ENCODE measurements at regions not wholly inside any gene's neighbourhood (a gene's known extent, or its start where the extent isn't known, plus 50 kb on each side); places are given as distances from the start of the nearest gene placed in this dataset.

DNA sequence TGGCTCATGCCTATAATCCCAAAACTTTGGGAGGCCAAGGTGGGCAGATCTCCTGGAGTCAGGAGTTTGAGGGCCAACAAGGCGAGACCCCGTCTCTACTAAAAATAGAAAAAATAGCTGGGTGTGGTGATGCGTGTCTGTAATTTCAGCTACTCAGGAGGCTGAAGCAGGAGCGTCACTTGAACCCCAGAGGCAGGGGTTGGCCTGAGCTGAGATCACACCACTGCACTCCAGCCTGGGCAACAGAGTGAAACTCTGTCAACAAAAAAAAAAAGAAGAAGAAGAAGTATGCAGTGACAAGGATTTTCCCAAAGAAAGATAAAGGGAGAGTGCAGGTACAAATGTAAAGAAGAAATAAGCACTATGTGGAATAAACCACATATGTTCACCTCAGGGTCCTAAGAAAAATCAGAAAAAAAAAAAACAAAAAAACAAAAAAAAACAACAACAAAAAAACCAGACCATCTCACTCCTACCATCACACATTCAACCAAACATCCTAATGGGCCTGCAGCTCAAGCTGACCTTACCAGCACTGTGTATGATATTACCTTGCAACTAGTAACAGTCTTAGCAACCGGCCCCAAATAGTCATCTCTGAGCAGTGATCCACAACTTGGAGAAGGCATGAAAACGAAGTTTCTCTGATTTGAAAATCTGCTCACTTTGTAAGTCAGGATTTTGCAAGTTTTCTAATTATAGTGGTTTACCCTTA lies 296.7 kb upstream of the PROK2 start:
- no peak overlapping the region for H3K14ac ChIP-seq (ENCODE audit: insufficient read depth, low read length)
- no peaks in the 10 kb centered on the region for H3K79me2 ChIP-seq (ENCODE audit: insufficient read depth, low read length)
- H3K9me3 Mint-ChIP-seq, result peaks cover 6 to 11% of the 10 kb centered on the region in 2 experiments
- H4K8ac ChIP-seq (replicated peaks; ENCODE audit: insufficient read length, low read depth, low read length), result no peak overlapping the region
- H3K23me2 ChIP-seq (ENCODE audit: insufficient read length, low read depth, low read length, poor library complexity, severe bottlenecking), result no peaks in the 10 kb centered on the region
- no peak overlapping the region for H2BK5ac ChIP-seq (ENCODE audit: insufficient read length, low read length)
- H2BK15ac ChIP-seq (ENCODE audit: low read depth, low read length), result no peak overlapping the region
- H3K27ac ChIP-seq (ENCODE audit: insufficient read length, low read depth, low read length), result no peak overlapping the region
- no peak overlapping the region for H3K9ac ChIP-seq (ENCODE audit: extremely low read depth, insufficient read length, low read length)
- no peak overlapping the region for H3K18ac ChIP-seq (ENCODE audit: insufficient read length, low read depth, low read length)
- H3K27me3 ChIP-seq (ENCODE audit: insufficient read depth, low read length), result no peaks in the 10 kb centered on the region
- peaks cover 39 to 40% of the 10 kb centered on the region in 2 experiments for H3K4me1 Mint-ChIP-seq
- no peak overlapping the region for H3K4ac ChIP-seq (ENCODE audit: low read depth, low read length)
- no peak overlapping the region for H2BK120ac ChIP-seq (ENCODE audit: low read depth, low read length, poor library complexity, severe bottlenecking)
- no peak overlapping the region for H3K4me2 ChIP-seq (ENCODE audit: insufficient read depth, insufficient read length, low read length)
- no peak for DNase-seq
- peaks cover 2 to 10% (median 5%) of the 10 kb centered on the region in 3 experiments; a peak in 6 of 7 replicates for H3K36me3 Mint-ChIP-seq (ENCODE audit: insufficient read depth in 1 of 3, low read depth in 3 of 3)
- H2AFZ ChIP-seq (ENCODE audit: low read length), result no peak overlapping the region
- no peak overlapping the region for H2BK12ac ChIP-seq (ENCODE audit: insufficient read length, low read depth, low read length)
- H3K9me3 ChIP-seq (ENCODE audit: control insufficient read depth, low read depth, low read length), result no peaks in the 10 kb centered on the region
- H3K4me3 Mint-ChIP-seq, result no peak overlapping the region
- no peak overlapping the region for H2AK5ac ChIP-seq (ENCODE audit: insufficient read length, low read length)
- H3K23ac ChIP-seq (ENCODE audit: insufficient read length, low read depth, low read length), result no peak overlapping the region
- WGBS (ENCODE audit: extremely low coverage, insufficient read length, low lambda C conversion rate), result no CpG with 5 or more reads among the region's 6 CpGs
- no peaks in the 10 kb centered on the region for H4K20me1 ChIP-seq (ENCODE audit: control insufficient read depth, insufficient read depth, insufficient read length)
- TF ChIP-seq, protein P1, sequence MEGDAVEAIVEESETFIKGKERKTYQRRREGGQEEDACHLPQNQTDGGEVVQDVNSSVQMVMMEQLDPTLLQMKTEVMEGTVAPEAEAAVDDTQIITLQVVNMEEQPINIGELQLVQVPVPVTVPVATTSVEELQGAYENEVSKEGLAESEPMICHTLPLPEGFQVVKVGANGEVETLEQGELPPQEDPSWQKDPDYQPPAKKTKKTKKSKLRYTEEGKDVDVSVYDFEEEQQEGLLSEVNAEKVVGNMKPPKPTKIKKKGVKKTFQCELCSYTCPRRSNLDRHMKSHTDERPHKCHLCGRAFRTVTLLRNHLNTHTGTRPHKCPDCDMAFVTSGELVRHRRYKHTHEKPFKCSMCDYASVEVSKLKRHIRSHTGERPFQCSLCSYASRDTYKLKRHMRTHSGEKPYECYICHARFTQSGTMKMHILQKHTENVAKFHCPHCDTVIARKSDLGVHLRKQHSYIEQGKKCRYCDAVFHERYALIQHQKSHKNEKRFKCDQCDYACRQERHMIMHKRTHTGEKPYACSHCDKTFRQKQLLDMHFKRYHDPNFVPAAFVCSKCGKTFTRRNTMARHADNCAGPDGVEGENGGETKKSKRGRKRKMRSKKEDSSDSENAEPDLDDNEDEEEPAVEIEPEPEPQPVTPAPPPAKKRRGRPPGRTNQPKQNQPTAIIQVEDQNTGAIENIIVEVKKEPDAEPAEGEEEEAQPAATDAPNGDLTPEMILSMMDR (conservative IDR thresholded peaks at IDR 0.05), result no peak
- no peak overlapping the region for H2BK20ac ChIP-seq (ENCODE audit: low read depth, low read length, poor library complexity, severe bottlenecking)
- H3K56ac ChIP-seq (ENCODE audit: insufficient read length, low read depth, low read length), result no peak overlapping the region
- H3K79me1 ChIP-seq (ENCODE audit: insufficient read depth, low read depth, low read length, poor library complexity, severe bottlenecking), result no peaks in the 10 kb centered on the region
- no peak overlapping the region for H4K91ac ChIP-seq (ENCODE audit: insufficient read length, low read depth, low read length)
- H4K5ac ChIP-seq (ENCODE audit: insufficient read length, low read depth, low read length), result no peak overlapping the region
- peaks cover under 1% of the 10 kb centered on the region; the same call in 1 of the 2 replicates for H3K27me3 Mint-ChIP-seq (ENCODE audit: low read depth)
- no peak overlapping the region for H3T11ph ChIP-seq (ENCODE audit: low read length)
- H3K27ac Mint-ChIP-seq, result no peak overlapping the region
- H3K4me1 ChIP-seq (ENCODE audit: insufficient read depth, low read length), result peaks cover 5% of the 10 kb centered on the region; the same call in 1 of the 2 replicates

All from H9 (cell line).